NCI-H226 (cell line): ENCODE measurements at regions not wholly inside any gene's neighbourhood (a gene's known extent, or its start where the extent isn't known, plus 50 kb on each side); places are given as distances from the start of the nearest gene placed in this dataset.

Source experiments
- DNase-seq: peaks from one replicate; pipeline ENCODE4 v3.0.0-alpha.2; 2015

DNA sequence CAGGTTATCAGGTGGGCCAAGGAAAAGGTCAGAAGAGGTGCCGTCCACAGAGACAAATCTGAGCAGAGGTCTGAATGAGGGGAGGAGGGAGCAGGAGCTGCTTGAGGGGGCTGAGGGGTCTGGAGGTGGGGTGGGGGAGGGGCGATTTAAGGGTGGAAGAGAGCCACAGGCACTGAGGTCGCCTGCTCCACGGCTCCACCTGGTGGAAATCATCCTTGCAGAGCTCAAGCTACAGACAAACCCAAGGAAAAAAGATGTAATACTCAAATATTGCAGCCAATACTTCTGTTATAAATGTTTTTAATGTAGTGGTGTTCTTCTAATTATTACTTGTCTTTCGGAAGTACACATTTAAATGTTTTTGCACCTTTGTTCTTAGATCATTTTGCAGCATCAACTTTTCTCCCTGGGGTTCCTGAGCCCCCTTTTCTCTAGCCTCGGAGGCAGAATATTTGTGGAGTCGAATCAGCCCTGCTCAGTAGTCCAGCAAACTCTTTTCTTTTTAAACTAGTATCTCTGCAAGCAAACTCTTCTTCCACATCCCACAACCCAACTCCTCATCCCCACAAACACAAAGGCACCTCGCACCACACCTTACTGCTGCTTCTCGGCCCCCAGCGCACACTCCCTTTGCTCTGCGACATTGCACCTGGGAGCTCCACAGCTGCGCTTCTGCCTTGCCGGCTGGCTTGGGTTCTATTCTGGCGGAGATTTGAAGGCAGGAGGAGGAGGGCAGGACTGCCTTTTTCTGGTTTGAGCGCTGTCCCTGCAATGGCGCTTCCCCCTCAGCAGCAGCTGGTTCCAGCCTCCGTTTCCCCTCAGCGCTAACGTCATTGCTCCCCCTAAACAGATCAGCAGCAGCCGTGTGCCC is 51.0 kb upstream of the TFAP2A start:
- DNase-seq: peak; percentile 29
